GM18907 (cell line): ENCODE measurements at regions not wholly inside any gene's neighbourhood (a gene's known extent, or its start where the extent isn't known, plus 50 kb on each side); places are given as distances from the start of the nearest gene placed in this dataset.
"Not testable (repeated sequence)": the region's sequence is repeated elsewhere in the genome, so short reads cannot be mapped to it uniquely, and the experiment has no call there.

Experiments
- ATAC-seq: cut with Tn5 transposase; IDR thresholded peaks from one replicate; pipeline ENCODE4 v1.9.1; 2021; ENCODE audit warnings: mild to moderate bottlenecking, moderate library complexity; ENCODE audit not compliant: unreplicated experiment

DNA sequence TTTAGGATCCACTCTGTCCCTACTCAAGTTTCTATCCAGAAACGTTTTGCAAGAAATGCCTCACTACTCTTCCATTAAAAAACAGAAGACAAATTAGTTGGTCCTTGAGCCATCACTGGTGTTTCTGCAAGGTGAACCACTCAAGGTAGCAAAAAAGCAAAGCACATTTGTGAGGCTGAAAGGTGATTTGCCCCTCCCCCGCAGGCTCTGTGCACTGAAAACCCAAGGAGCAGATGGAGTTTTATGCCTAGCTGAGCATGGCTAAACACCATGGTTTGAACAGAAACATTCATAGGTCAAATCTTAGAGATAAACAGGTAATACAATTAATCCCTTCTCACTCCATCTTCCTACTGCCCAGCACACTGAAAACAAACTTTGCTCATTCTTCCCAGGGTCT lies 538.2 kb upstream of the CDH5 start:
- ATAC-seq, result no peak

DNA sequence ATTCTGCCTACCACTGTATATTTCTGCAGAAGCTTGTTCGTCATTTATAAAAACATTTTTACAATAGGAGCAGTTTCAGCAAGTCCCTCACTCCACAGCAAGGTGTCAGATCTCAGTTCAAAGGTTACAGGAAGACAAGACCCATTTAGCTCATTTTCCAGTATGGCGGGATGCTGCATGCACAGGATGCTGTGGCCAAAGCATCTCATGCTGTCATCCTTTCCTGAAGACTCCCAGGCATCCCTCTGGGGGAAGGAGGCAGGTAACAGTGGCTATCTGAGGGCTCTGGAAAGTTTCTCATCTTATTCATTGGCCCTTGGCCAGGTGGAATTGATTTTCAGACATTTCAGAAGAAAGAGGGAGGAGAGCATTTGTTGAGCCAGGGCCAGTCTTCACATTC lies 539.3 kb upstream of the CDH5 start:
- no peak for ATAC-seq

DNA sequence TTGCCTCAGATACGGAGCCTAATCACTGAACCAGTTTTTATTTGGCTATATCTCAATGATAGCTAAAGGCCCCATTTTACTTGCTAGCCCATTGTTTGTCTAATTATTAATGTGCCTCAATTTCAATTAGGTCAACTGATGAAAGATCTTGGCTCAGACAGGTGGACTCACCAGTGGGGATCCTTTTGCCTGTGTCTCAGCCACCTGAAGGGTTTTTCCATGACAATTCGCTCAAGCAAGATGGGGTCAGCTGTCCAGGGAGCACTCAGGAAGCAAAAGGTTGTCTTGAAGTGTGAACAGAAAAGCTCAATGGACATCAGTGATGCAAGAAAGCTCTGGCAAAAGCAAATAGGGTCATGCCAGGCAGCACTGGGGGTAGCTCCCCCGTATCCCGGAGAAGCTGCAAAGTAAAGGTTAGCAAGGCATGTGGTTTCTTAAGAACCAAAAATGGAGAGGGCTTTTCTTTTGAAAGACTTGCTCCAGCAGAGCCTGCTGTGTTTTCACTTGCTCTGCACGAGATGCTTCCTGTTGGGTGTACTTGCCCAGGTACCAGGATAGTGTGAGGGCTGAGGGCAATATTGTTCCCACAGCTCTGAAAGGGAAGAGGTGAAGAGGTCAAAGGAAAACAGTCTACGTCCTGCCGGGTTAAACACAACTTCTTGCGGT lies 541.2 kb upstream of the CDH5 start:
- ATAC-seq, result no peak

DNA sequence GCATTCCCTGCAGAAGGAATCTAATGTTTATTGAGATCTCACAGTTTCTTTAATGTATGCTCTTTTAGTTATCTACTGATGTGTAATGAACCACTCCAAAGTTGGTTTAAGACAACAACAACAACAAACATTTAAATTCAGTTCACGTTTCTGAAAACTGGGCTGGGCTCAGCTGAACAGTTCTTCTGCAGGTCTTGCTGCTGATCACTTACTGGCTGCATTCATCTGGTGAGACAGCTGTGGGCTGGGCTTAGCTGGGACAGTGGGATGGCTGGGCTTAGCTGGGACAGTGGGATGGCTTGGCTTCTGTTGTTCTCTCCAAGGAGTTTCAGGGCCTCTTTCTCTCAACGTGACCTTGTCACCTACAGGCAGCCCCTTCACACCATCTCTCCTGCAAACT lies 544.3 kb upstream of the CDH5 start:
- no peak for ATAC-seq

DNA sequence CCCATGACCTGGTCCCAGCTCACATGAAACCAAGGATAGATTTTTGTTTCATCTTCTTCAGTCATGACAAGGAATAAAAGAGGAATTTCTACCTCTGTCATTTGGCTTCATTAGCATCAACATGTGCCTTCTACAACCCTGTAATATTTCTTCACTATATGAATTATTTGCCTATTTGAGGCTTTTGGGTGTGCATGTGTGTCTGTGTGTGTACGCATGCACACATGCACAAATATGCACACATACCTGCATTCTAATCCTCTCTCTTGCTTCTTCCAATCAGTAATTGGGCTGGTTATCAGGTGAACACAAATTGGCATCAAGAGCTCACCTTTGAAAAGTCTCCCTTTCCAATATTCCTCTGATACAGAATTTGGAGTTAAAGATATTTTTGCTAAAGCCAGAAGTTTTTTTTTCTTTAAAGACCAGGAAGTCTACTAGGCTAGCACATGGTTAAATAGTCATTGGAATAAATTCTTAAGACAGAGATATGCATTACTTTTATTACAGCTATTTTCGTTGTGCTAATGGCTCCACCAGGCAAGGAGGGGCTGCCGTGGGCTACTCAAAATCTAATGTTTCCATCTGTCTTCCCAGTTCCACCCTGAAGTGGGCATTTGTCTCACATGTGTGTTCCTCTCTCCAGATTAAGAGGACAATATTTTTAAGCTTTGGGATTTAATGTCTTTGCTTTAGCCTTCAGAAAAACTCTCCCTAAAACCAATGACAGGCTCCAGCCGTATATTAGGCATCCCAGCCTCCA lies 547.2 kb upstream of the CDH5 start:
- no peak for ATAC-seq

DNA sequence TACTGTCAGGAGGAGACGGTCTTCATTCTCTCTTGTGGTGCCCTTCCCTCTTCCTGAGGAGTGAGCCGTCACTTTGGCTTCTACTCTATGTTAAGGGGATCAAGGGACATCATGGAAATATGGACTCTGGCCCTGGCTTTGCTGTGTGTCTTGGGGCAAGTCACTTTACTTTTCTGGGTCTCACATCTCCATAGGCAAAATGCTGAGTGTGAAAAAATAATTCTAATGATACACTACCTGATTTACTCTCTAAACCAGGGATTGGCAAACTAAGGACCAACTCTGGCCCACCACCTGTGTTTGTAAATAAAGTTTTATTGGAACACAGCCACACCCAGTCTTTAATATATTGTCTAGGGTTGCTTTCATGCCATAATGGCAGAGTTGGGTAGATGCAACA lies 548.7 kb upstream of the CDH5 start:
- no peak for ATAC-seq

DNA sequence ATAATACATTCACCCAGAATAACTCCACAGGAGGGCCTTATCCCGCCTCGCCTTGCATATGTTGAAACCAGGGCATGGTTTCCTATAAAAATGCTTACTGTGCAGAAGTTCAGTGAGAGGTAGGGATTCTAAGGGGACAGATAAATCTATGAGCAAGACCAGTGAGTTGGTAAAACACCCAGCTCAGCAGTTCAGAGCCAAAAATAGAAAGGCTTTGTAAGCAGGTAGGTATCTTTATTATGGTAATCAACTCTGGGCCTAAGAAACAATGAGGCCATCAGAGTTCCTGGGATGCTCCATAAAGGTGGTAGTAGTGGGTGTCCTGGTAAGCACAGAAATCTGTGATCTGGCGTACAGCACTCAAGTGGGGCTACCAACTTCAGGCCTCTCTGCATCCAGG lies 549.4 kb upstream of the CDH5 start:
- no peak for ATAC-seq

DNA sequence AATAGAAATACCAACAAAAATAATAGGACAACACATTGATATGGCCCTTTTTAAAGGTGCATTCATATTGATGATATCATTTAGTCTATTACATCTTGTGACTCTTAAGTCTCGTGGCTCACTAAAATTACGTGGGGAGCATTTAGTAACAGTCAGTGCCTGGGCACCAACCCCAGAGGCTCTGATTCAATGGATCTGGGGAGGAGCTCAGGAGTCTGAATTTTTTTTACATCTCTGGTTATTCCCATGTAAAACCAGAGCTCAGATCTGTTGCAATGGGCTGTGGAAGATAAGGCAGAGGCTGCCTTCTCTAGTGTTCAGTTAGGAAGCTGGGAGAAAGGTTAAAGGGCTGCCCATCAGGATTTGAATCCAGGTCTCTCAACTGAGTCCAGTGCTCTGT lies 549.9 kb upstream of the CDH5 start:
- ATAC-seq, result no peak

DNA sequence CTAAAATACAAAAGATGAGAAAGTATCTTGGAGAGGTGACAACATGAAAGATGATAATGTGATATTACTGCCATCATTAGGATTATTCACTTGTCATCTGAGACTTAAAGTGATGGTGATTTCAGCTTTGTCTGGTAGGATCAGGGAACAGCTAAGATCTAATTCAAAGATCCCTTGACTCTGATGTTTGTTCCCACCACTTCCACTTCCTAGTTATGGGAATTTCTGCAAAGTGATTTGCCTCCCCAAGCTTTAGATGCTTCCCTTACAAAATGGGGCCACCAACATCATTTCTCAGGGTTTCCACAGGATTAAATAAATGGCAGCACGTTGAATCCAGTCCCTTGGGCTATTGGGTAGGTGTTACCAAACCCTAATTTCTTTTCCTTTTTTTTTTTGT lies 550.8 kb upstream of the CDH5 start:
- no peak for ATAC-seq

DNA sequence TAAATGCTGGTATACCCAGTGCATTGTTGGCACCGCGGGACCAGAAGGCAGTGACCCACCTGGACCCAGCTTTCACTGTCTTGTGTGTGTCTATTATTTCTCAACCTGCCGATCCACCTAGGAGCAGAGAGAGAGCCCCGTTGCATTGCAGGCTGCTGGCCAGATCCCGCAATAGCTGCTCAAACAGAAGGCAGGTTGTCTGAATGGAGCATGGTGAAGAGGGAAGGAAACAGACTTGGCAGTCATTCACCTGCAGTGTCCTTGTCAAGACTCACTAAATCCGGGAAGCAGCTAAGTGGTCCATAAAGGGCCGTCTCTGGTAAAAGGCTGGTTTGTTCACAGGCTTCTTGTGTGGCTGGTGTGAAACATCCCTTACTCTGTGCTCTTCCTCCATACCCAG lies 552.6 kb upstream of the CDH5 start:
- not testable (repeated sequence) for ATAC-seq

DNA sequence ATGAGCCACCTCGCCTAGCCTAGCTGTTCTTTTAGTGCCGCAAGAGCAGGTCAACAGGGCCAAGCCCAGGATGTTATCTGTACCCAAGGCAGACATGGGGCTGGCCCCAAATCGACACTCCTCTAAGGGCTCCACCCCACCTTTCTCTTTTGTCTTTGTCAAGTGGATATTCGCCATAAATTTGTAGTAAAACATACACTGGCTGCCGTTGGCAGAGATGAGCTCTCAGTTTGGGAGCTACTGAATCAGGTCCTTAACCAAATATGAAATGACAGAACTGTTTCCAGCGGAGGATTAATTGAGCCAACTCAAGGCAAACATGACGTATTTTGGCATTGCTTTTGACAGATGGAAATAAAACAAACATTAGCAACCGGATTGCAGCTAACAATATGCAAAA lies 556.9 kb upstream of the CDH5 start:
- ATAC-seq, result no peak

DNA sequence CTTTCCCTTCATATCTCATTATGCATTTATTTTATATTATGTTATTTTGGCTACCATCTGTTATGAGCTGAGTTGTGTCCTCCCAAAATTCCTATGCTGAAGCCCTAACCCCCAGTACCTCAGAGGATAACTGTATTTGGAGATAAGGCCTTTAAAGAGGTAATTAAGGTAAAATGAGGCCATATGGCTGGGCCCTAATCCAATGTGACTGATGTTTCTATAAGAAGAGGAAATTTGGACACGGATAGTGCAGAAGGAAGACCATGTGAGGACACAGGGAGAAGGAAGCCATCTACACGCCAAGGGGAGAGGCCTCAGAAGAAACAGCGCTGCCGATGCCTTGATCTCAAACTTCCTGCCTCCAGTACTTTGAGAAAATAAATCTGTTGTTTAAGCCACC lies 557.7 kb upstream of the CDH5 start:
- no peak for ATAC-seq

DNA sequence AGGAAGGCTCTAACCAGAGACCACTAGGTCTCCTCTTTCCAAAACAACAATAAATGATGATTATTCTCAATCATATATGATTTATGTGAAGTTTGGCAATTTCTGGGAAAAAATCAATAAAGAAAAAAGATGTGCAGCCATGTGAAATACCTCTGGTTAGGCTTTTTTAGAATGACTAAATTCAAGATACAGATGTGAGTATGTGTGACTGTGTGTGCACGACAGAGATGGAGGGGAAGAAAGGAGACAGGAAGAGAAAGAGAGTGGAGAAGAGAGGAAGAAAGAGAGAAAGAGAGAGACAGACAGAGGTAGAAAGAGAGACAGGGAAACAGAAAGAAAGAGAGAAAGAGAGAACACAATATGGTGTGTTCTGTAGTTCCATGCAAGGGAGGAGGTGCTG lies 558.6 kb upstream of the CDH5 start:
- ATAC-seq, result no peak

DNA sequence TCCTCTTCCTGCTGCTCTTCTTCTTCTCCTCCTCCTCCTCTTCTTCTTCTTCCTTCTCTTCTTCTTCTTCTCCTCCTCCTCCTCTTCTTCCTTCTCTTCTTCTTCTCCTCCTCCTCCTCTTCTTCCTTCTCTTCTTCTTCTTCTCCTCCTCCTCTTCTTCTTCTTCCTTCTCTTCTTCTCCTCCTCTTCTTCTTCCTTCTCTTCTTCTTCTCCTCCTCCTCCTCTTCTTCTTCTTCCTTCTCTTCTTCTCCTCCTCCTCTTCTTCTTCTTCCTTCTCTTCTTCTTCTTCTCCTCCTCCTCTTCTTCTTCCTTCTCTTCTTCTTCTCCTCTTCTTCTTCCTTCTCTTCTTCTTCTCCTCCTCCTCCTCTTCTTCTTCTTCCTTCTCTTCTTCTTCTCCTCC lies 560.8 kb upstream of the CDH5 start:
- ATAC-seq, result not testable (repeated sequence)

DNA sequence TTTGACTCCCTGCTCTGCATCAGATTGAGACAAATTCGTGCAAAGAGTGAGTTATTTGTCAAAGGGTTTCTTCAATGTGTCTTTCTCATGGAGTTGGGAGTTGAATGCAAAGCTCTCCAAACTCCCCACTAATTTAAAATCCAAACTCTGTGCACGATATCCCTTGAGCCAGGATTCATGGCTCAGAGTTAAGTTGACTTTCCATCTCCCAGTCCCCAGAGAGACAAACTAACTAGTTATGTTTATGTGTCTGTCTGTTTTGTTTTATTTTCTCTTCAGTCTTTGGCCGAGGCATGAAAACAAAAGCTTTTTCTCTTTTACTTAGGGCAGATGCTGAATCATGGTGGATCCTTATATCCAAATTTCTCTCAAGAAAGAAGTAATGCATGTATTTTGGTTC lies 570.0 kb upstream of the CDH5 start:
- no peak for ATAC-seq

DNA sequence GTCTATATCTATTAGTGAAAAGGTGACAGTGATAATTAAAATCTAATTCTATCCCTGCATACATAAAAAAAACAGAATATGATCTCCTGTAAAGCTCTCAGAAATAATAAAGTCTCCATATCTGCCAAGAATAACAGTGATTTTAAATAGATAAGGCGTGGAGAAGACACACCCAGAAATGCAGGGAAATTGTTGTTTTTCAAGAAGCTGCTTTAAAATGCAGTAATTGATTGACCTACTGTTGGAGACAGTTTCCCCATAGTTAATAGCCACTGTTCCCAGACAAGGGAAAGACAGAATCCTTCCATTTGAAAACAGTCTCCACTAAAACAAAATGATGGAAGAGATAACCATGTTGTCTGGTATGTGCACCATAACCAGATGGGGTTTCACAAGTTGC lies 571.5 kb upstream of the CDH5 start:
- ATAC-seq, result no peak

DNA sequence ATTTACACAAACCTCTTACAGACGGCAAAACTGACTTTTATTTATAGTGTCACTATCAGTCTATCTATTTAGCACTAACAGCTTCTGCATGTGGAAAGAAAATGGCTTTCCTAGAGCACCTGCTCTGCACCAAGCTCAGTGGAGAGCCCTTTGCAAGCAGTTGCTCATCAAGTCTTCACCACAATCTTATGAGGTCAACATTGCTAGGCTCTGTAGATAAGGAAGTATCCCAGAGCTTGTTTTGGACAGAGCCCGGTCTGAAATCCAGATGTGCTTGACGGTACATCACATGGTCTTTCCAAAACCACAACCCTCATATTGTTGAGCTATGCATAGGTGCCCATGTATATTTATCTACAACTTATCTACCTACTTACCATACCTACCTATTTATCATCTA lies 572.7 kb upstream of the CDH5 start:
- ATAC-seq, result no peak

DNA sequence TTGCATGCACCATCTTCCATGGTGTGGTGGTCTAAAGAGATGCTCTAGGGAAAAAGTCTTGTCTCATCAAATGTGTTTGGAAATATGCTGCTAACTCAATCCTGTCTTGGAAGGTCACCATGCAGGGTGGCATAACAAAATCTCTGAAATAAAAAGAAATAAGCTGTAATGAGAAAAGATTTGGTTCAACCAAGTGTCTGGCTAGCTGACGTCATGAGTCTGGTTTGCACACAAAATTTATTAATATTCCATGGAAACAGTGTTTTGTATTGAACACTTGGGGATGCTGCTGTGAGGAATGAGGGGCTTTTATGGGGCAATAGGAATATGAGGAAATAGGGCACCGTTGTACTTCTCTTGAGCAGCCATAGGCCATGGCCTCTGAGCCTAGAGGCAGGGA lies 575.7 kb upstream of the CDH5 start:
- no peak for ATAC-seq

DNA sequence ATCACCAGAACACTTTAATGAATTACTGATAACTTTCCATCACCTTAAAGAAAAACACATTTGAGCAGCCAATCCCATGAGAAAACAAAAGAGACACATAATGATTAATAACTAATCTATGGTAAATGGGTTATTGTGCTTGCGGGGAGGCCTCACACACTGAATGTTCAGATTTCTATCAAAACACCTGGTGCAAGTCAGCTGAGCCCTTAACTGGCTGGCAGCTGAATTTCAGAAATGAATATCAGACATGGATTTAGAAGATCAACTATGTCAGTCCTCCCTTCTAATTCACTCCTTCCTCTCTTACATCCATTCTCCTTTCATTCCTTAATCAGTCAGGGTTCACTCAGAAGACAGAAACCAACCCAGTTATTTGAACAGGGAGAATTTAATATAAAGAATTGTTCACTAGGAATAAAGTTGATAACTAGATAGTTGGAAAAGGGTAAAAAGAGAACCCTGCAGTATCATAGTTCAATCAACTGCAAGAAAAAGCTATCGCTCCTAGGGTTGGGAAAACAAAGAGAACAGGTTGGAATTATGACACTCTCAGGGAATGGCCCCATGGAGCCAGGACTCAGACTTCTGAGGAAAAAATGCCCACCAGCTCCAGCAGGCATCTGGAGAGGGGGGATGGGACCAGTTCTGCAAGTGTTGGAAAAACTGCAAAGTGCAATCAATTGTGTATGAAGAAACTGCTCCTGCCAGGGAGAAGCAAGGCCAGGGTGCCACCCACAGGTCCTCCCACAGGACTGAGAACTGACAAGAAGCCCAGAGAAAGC lies 577.1 kb upstream of the CDH5 start:
- no peak for ATAC-seq

DNA sequence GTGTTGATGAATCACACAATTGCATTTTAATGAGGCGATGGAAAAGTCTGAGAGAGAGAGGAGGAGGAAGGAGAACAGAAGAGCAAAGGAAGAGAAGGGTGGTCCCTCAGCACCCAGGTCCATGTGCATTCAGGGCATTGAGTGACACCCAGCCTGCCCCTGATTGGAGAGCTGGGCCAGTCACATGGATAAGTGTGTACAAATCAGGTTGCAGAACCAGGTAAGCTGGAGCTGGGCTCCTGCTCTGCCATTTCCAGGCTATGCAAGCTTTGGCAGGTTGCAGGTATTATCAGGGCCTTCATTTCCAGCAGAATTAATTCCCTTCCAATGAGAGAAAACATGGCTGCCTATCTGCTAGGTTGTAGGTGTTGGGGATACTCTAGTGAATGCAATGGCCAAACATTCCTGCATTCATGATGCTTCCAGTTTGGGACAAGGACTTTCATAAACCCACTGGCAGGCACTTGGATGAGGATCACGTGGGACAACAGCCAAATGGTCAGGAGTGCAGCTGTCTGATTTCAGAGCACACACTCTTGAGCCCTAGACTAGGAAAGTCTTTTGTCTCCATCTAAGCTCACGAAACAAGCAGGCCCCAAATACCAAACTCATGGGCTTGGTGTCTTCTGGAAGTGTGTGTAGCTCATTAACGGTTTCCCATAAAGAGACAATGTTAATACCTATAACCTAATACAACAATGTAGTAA lies 577.9 kb upstream of the CDH5 start:
- no peak for ATAC-seq

DNA sequence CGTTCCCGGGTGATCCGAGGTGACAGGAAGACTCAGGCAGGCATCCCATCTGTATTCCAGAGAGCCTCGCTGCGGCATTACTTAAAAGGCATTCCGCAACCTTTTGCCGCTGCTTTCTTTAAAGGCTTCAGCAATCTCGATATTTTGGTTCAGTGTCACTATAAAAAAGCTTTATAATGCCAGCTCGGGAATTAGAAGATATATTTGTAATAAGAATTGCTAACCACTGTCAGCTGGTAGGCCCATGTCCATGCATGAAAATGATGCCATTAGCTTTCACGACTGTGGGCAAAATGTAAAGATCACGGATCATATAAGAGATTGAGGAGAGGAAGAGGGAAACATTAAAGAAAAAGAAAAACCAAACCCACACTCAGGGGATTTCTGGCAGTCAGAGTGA lies 578.6 kb upstream of the CDH5 start:
- ATAC-seq, result no peak
